ENCODE measurements at regions not wholly inside any gene's neighbourhood (a gene's known extent, or its start where the extent isn't known, plus 50 kb on each side); places are given as distances from the start of the nearest gene placed in this dataset.

DNA sequence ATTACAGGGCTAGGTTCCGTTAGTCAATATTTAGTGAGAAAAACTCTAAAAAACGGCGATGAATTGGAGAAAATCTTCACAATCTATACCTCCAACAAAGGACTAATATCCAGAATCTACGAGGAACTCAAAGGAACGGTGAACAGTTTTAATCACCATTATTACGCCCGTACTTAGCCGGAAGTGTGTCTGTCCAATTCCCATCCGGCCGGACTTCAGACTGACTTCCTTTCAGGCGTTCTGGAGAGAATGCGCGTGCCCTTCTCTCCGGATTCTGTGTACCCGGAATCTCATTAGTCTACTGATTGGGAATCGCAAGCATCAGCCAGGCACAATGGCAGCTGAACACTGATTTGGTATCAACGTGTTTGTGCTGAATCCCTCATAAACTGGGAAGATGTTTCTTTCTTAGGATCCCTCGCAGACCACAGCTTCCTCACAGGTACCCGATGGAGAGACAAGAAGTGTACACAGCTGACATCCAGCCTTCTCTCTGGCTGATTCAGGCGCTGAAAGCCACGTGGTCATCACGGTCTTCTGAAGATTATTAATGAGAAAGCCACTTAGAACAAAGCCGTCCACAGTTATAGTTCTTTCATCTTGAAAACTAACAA is 239.9 kb downstream of the ZNF516 start:
- no peak for DNase-seq (ENCODE audit: low spot score)

DNA sequence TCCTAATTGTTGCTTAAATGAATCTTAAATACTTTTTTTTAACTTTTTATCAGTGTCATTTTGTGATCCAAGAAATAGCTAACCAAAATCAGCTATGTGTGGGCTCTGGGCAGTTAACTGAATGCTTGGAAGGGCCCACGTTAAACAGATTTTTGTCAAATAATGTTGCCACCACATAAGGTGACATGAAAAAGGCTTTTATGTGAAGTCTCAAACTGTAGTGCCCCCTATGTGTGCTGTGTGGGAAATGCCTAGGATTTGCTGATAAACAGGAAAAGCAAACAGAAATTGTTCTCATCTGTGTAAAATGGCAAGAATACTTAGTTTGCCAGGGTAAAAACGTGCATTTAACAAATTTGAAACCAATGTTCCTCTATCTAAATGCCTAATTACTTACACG is 242.2 kb downstream of the ZNF516 start:
- DNase-seq (ENCODE audit: low spot score): peak; percentile 40

DNA sequence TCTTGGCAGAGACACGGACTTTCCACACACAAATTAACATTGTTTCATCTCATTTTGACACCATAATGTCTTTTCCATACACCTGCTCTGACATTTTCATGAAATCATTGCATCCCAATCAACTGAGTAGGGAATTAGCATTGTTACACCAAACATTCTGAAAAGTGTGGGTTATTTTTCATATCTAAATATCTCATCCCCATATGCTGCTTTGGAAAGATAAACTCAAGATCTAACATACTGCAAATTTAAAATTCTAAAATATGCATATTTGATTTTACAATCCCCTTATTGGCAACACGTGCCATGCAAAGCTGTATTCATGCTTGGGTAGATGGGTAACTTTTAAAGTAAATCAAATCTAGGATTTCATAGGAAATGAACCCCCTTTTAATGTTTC is 242.9 kb downstream of the ZNF516 start:
- DNase-seq (ENCODE audit: low spot score): no peak

DNA sequence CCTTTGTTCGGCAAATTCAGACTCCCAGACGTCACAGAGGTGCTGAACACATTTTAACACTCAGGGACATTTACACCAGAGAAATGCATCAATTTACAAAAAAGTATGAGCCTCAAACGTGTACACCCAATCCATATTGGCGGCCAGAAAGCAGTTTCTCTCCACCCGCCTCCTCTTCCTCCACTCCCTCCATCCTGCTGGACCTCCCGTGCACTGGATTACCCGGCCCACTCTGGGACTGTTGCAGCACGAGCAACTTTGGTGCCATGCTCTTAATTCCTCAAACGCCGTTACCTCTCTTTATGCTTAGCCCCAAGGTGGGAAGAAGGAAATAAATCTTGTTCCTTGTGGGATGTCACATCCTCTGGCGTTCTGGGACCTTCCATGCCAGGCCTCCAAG is 243.4 kb downstream of the ZNF516 start:
- DNase-seq (ENCODE audit: low spot score): no peak

DNA sequence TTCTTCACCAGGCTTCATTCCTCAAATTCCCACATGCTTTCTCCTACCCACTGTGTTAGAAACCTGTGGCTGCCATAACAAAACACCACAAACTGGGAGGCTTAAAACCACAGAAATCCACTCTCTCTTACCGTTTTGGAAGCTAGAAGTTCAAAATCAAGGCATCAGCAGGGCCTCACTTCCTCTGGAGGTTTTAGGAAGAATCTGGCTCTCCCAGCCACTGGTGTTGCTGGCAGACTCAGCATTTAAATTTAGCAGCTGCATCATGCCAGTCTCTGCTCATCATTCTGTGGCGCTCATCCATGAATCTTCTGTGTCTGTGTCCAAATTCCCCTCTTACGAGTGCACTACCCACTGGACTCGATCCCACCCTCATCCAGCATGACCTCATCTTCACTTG is 248.5 kb downstream of the ZNF516 start:
- DNase-seq (ENCODE audit: low spot score): no peak

DNA sequence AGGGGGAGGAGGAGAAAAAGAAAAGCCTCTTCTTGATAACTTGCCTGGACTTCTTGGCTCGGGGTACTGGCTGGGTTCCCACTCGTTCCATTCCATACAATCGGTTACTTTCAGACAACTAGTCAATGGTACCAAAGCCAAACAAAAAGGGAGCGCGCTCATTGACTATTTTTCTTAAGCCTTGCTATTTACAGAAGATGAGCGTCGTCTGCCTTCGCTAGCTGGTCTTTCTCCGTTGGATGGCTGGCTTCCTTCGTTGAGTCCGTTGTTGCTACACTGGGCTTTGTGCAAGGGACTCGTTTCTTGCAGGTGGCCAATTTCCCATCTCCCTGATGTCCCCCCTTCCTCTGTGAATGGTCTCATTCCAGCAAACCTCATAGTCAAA is 260.4 kb downstream of the ZNF516 start:
- peak; percentile 56 for DNase-seq (ENCODE audit: low spot score)

DNA sequence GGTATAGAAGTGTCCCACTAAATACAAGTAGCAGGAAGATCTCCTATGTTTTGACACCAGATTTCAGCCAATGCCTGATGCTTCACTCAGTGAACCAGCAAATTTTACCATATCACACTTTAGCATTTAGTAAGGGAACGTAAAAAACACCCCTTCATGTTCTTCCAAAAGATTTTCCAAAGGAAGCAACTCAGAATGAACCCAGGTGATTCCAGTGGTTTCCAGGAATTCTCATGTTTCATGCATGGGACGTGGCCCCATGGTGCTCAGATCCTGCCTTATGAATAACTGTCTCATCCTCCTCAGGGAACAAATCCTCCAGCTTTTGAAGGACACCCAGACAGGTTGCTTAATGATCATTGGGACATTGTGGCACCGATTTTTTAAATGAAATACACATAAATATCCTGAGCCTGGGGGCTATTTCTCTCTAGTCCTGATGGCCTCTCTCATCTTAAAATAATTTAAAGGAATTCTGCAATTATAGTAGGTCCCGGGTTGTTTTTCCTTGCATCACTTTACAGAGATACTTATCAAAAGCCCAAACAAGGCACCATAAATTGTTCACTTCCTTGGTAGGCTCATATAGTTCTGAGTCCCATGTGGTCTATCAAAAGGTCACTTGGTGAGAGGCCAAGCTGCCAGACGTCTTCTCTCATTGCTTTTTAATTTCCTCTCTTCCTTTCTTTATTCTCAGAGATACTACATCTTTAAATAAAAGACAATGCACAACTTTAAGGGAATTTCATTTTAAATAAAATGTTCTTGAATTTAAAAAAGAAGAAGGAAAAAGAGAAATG is 261.0 kb downstream of the ZNF516 start:
- no peak for DNase-seq (ENCODE audit: low spot score)

DNA sequence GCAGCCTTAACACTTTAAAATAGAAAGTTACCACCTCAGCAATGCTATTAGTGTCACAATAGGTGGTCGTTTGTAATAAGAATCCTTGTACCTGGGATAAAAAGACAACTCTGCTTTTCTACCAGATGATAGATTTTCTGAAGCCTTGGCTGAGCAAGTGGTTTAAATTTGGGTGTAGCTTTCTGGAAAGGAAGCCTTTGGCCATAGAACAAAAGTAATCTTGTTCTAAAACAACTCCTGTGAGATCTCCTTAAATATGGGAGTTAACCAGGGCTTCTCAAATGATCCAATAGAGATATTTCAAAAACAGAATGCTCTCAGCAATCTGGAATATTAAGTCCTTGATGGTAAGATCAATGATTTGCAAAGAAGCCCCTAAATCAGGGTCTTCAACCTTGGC is 261.6 kb downstream of the ZNF516 start:
- DNase-seq (ENCODE audit: low spot score): no peak

DNA sequence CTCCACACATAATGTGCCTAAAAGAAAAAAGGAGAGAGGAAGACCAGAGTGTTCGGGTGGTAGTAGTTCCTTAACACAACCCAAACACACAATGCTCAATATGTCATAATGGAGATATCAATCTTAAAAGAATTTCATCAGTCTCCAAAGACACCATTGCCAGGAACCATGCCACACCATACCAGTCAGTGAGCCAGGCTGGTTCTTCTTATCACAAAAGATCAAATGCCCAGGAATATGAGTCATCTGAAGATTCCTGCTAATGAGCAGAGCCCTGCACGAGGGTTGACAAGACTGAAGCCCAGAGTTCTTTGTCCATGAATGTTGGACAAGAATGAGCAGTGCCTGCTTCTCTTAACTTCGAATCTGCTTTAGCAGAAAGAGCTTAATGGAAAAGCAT is 262.3 kb downstream of the ZNF516 start:
- no peak for DNase-seq (ENCODE audit: low spot score)

DNA sequence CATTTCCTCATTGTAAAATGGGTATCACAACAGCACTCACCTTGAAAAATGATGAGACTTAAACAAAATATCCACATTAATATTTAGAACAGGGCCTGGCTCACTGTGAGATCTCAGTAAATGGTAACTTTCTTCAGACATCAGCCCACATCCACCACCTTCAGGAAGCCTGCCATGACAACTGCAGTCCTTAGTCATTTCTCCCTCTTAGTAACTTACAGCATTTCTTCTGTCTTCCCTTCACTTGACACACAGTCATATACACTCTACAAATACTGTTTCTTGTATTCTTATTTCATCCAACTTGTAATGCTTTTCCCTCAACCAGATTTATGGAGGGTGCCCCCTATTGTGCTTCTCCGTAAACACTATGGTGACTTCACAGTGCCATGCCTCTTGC is 263.0 kb downstream of the ZNF516 start:
- no peak for DNase-seq (ENCODE audit: low spot score)

DNA sequence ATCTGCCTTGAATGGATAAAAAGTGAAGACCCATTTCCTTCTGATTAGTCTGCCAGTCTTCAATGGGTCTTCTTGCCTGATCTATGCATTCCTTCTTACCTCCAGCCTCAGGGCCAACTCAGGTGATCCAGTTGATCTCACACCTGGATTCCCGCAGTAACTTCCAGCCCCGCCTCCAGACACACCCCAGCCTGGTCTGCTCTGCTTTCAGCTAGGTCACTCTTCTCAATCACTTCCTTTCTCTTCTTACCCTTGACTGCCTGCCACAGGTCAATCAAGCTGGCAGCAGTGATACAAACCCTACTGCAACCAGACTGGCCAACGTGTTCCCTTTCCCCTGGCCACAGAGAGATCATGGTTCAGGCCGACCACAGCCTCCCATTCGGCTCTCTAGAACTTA is 263.6 kb downstream of the ZNF516 start:
- DNase-seq (ENCODE audit: low spot score): no peak

DNA sequence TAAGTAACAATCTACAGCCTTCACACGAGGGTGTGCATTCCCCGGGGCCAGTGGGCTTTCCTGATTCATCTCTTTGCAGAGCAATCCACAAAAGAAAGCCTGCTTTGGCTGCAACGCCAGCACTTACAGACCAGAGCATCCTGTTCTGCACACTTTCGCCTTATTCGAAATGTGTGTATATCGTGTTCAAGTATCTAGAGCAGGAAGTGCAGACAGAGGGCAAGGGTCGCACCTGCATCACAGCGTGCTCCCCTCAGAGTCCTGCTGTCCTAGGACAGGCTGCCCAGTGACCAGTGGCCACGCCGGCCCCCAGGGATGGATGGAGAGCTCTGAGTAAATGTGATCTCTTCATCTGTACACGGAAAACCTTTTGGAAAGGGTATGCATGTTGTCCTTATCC is 264.3 kb downstream of the ZNF516 start:
- DNase-seq (ENCODE audit: low spot score): no peak

DNA sequence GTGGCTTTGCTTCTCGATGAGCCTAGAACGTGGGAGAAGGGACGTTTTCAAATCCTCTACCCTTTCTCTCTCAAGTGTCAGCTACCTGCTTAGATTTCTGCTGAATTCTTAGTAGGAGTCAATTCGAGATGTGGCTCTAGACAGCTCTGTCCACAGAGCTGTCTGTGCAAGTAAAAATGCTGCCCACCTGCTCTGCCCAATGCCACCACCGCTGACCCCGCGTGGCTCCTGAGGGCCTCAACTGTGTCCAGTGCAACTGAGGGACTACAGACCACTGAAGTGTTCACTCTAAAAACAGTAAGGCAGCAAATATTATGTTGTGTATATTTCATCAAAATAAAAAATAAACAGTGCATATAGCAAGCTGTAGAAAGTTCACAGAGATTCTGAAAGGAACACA is 266.3 kb downstream of the ZNF516 start:
- no peak for DNase-seq (ENCODE audit: low spot score)

DNA sequence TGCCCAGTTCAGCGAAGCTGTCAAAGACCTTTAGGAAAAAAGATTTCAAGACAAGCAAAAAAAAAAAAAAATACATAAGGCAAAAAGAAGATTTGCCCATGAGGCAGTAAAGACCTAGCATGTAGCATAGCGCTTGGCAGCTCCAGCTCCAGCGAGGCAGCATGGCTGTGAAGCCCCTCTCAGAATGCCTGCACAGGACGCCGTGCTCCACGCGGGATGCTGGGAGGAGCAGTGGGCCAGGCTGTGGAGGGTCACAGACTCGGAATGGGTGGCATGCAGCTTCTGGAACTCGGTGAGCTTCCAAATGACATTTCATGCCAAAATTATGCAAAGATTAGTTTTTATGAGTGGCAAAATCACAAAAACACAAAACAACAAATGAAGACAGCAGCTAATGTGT is 267.3 kb downstream of the ZNF516 start:
- no peak for DNase-seq (ENCODE audit: low spot score)

DNA sequence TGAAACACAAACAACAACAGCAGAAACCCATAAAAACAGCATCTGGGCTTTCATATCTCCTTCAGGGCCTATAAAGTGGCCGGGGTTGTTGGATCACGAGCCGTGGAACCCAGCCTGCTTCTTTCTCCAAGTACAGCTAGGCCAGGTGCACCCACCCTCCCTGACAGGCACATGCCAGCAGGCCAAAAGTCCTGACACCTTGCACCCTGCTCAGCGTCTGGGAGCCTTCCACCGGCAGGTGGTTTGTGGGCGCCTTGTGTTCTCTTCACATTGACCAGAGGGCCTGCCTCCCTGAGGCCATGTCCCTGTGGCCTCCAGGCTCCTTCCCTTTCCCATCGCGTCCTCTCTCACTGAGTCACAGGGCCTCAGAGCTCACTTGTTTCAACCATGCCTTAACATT is 271.6 kb downstream of the ZNF516 start:
- no peak for DNase-seq (ENCODE audit: low spot score)

DNA sequence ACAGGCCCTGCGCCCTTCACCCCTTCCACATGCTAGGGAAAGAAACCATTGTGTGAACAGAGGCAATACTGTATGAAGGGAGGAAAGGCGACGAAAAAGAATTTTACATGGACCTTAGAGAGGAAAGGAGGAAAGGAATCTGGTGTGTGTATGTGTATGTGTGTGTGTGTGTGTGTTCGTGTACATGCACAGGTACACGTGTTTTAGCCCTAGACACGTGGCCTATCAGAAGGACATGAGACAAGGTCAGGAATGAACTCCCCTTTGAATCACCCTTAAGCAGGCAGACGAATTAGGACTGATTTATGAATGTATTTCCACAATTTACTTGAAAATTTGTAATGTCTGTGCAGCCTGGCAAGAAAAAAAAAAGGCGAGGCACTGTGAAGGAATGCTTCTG is 276.0 kb downstream of the ZNF516 start:
- DNase-seq (ENCODE audit: low spot score): no peak

DNA sequence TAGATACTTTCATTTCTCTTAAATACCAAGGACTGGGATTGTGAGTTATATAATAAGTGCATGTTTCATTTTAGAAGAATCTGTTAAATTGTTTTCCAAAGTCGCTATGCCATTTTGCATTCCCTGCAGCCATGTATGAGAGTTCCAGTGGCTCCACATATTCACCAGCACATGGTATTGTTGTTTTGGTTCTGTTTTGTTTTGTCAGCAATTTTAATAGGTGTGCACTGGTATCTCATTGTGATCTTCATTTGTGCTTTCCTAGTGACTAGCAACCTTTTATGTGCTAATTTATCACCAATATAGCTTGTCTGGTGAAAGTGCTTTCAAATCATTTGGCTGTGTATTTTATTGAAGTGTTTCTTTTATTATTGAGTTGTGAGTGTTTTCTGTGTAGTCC is 278.9 kb downstream of the ZNF516 start:
- no peak for DNase-seq (ENCODE audit: low spot score)

DNA sequence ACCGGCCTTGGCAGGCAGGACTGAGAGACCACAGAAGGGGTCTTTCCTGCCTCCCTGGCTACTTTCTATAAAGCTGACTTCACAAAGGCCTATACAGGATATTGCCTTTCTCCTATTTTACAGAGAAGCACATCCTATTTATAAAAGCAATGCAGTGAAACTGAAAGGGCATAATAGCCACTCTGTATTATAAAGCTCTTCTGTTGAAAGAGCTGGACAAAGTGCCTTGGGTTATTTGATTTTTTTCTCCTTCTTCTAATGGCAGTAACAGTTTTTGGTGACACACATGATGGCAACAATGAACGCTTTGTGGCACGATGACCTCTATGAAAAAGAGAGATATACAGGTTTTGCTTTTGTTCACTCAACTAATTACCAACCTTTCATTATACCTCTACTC is 281.1 kb downstream of the ZNF516 start:
- peak; percentile 20 for DNase-seq (ENCODE audit: low spot score)

DNA sequence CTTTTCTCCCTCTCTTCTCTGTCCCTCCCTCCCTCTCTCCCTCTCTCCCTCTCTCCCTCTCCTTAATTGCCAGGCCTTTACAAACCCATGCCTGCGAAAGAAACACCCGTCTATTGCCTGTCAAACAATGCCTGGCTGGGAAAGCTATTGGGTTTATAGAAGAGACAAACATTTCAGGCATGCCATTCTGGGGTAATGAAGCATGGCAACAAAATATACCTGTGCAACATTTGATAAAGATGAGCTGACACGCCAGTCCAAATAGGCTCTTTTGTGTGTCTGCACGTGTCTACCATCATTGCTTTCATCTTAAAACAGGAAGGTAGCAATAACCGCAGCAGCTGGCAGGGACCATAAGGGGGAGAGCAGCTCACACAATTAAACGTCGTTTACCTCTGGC is 282.1 kb downstream of the ZNF516 start:
- DNase-seq (ENCODE audit: low spot score): no peak

DNA sequence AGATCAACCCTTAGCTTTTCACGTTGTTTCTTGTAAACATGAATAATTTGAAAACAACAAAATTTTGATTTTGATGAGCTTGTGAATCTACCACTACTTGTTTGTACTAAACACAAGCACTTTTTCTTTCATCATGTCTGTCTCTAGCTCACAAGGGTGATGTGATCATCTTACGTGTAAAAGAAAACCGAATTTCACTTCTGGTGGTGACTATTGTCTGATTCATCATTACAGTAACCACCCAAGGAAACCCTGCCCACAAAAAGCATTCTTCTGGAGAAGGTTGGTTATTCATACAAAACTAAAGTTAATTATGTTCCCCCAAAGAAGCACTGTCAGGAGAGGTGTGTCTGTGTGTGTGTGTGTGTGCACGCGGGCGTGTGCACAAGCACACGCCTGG is 285.4 kb downstream of the ZNF516 start:
- DNase-seq (ENCODE audit: low spot score): no peak

DNA sequence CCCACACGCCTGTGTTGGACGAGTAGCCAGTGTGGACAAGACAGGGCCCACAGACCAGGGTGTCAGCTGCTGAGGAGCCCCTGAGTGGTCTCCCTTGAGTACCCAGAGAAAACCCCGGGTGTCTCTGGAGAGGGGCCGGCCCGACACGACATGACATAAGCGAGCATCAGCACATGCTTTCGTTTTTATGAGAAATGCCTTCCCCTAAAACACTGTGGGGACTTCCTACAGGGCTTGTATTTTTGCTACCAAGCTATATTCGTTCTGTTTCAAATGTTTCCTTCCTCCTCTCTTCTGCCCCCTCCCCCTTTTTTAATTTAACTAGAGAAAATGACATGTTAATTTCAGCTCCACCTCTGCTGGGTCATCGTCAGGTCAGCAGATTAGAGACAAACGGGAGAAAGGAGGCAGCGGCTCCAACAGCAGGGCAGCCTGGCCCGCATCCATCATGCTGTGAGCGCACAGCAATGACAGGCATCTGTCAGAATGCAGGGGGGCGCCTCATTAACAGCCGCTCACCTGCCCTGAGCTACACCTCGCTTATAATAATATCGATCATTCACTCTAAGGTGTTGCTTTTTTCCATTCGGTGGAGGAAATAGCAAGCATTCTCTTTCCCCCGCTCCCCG is 286.2 kb downstream of the ZNF516 start:
- no peak for DNase-seq (ENCODE audit: low spot score)

DNA sequence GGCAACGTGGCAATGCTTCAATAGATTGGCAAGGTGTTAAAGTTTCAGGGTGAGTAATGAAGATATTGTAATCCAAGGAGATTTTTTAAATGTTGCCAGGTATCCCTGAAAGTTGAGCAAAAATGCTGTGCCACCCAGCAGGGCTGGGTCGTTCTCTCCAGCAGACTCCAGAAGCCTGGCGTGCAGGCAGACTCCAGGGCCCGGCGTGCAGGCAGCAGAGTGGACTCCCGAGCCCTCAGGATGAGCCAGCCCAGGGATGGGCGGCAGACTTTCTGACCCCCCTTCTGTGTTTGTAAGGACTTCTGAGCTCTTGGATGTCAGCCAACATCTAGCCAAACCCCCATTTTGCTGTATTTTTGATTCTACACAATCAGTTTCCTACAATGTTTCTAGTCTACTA is 289.1 kb downstream of the ZNF516 start:
- no peak for DNase-seq (ENCODE audit: low spot score)

DNA sequence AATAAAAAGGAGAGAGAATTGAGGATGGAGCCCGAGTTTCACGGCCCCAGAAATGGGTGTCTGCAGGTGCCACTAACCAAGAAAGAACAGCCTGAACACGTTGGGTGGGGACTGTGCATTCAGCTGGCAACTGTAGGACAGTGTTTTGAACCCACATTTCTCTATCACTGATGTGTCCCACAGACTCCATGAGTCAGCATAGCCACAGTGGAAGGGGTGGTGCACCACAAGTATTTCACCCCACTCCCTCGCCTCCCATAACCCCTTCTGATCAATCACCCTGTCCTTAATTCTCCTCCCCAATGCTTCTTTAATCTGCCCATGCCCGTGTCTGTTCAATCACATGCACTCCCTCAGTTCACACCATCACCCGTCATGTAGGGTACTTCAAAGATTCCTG is 291.5 kb downstream of the ZNF516 start:
- no peak for DNase-seq (ENCODE audit: low spot score)

DNA sequence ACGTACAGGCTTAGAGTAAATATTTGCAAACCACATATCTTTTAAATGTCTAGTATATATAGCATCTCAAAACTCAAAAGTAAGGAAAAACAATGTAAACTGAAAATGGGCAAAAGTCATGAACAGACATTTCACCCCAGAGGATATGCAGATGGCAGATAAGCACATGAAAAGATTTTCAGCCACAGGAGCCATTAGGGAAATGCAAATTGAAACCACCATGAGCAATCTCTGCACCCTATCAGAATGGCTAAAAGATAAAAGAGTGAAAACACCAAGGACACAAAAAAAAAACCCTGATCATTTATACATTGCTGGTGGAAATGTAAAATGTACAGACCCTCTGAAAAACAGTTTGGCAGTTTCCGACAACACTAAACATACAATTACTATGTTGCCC is 292.7 kb downstream of the ZNF516 start:
- DNase-seq (ENCODE audit: low spot score): no peak
